Suprapubic skin (tissue), 4 donors: ENCODE measurements at regions not wholly inside any gene's neighbourhood (a gene's known extent, or its start where the extent isn't known, plus 50 kb on each side); places are given as distances from the start of the nearest gene placed in this dataset.

Source experiments
- EP300 ChIP-seq: sonication (generic); formaldehyde crosslinking; IDR thresholded peaks from one replicate; pipeline ENCODE4 v1.6.1; 2017; ENCODE audit warnings: antibody characterized with exemption
- POLR2A ChIP-seq, 2 donors: fragments of 450-650 bp; IDR thresholded peaks; one replicate each; pipeline ENCODE4 v1.6.1; 2017; ENCODE audit warnings: antibody characterized with exemption in 2 of 2, mild to moderate bottlenecking in 2 of 2, moderate library complexity in 2 of 2
- POLR2AphosphoS5 ChIP-seq, 3 donors: sonication (generic); formaldehyde crosslinking; IDR thresholded peaks; one replicate each; pipeline ENCODE4 v1.6.1; 2017; ENCODE audit warnings: antibody characterized with exemption in 3 of 3
- TF ChIP-seq, protein P1 (sequence below), 2 donors: fragments of 200-600 bp in 1 of 2; fragments of 450-650 bp in 1 of 2; sonication (generic) in 1 of 2; IDR thresholded peaks; one replicate each; pipeline ENCODE4 v1.5.1; 2016 to 2019; ENCODE audit warnings: antibody characterized with exemption in 2 of 2, mild to moderate bottlenecking in 1 of 2, moderate library complexity in 1 of 2

DNA sequence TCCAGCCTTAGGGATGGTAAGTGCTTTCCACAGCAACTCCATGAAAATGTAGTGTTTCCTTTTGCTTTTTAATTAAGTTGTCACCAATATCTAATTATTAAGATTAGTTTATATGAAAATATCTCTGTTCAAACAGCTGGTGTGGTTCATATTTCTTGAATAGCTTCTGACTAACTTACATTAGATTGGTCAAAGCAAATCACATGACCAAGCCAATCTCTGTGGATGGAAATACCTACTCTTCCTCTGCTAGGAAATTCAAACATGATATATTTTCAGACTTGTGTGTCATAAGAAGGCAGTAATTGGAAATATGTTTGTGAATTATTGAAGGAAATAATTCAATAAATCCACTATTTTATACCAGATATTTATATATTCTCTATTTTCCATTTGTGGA is 54.6 kb upstream of the CADM2 start:
- TF ChIP-seq, protein P1, sequence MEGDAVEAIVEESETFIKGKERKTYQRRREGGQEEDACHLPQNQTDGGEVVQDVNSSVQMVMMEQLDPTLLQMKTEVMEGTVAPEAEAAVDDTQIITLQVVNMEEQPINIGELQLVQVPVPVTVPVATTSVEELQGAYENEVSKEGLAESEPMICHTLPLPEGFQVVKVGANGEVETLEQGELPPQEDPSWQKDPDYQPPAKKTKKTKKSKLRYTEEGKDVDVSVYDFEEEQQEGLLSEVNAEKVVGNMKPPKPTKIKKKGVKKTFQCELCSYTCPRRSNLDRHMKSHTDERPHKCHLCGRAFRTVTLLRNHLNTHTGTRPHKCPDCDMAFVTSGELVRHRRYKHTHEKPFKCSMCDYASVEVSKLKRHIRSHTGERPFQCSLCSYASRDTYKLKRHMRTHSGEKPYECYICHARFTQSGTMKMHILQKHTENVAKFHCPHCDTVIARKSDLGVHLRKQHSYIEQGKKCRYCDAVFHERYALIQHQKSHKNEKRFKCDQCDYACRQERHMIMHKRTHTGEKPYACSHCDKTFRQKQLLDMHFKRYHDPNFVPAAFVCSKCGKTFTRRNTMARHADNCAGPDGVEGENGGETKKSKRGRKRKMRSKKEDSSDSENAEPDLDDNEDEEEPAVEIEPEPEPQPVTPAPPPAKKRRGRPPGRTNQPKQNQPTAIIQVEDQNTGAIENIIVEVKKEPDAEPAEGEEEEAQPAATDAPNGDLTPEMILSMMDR (IDR thresholded peaks at IDR 0.05): no peak
- no peak for TF ChIP-seq EP300
- TF ChIP-seq POLR2A (IDR thresholded peaks at IDR 0.05): no peak
- no peak for TF ChIP-seq POLR2AphosphoS5 (IDR thresholded peaks at IDR 0.05)
